ENCODE measurements at regions not wholly inside any gene's neighbourhood (a gene's known extent, or its start where the extent isn't known, plus 50 kb on each side); places are given as distances from the start of the nearest gene placed in this dataset.

DNA sequence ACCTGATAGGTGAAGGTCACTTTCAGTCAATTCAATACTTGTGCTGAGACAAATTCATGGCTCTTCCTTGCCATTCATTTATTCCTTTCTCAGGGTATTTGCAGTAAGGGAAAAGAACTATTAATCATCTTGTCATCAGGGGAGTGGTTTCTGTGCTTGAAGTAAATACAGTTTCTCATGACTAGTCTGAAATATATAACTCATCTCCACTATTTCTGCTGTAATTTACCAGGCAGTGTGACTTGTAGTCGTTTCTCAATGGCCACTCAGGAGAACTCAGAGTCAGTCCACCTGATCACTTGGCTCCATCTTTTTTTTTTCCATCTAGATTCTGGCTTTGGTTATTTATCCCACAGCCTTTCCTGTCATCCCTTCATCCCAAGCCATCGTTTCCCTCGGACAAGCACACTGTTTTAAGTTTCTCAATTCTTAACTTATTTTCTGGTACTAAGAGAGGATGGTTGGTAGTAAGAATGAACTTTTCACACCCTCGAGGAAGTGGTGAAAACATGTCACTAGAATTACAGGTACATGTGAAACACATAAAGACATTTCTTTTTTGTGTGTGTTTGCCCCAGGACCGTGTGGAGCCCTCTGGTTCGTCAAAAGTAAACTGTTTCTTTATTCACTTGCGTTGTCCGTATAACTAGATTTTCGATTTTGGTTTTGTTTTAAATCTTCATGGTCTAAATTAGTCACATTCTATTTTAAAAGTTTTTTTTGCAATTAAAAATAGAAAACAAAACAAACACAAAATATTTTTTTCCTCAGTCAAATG is 620.2 kb downstream of the ZBBX start:
- no peak for TF ChIP-seq POLR2AphosphoS5 (IDR thresholded peaks at IDR 0.05; ENCODE audit: low read depth, low read length)
- TF ChIP-seq, protein P1, sequence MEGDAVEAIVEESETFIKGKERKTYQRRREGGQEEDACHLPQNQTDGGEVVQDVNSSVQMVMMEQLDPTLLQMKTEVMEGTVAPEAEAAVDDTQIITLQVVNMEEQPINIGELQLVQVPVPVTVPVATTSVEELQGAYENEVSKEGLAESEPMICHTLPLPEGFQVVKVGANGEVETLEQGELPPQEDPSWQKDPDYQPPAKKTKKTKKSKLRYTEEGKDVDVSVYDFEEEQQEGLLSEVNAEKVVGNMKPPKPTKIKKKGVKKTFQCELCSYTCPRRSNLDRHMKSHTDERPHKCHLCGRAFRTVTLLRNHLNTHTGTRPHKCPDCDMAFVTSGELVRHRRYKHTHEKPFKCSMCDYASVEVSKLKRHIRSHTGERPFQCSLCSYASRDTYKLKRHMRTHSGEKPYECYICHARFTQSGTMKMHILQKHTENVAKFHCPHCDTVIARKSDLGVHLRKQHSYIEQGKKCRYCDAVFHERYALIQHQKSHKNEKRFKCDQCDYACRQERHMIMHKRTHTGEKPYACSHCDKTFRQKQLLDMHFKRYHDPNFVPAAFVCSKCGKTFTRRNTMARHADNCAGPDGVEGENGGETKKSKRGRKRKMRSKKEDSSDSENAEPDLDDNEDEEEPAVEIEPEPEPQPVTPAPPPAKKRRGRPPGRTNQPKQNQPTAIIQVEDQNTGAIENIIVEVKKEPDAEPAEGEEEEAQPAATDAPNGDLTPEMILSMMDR (IDR thresholded peaks at IDR 0.05), result no peak
- TF ChIP-seq, protein P2, sequence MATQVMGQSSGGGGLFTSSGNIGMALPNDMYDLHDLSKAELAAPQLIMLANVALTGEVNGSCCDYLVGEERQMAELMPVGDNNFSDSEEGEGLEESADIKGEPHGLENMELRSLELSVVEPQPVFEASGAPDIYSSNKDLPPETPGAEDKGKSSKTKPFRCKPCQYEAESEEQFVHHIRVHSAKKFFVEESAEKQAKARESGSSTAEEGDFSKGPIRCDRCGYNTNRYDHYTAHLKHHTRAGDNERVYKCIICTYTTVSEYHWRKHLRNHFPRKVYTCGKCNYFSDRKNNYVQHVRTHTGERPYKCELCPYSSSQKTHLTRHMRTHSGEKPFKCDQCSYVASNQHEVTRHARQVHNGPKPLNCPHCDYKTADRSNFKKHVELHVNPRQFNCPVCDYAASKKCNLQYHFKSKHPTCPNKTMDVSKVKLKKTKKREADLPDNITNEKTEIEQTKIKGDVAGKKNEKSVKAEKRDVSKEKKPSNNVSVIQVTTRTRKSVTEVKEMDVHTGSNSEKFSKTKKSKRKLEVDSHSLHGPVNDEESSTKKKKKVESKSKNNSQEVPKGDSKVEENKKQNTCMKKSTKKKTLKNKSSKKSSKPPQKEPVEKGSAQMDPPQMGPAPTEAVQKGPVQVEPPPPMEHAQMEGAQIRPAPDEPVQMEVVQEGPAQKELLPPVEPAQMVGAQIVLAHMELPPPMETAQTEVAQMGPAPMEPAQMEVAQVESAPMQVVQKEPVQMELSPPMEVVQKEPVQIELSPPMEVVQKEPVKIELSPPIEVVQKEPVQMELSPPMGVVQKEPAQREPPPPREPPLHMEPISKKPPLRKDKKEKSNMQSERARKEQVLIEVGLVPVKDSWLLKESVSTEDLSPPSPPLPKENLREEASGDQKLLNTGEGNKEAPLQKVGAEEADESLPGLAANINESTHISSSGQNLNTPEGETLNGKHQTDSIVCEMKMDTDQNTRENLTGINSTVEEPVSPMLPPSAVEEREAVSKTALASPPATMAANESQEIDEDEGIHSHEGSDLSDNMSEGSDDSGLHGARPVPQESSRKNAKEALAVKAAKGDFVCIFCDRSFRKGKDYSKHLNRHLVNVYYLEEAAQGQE (IDR thresholded peaks at IDR 0.05; ENCODE audit: insufficient read depth in 1 of 2, low read depth in 2 of 2, low read length in 1 of 2), result no peak
